HCT116 (cell line): ENCODE measurements at regions not wholly inside any gene's neighbourhood (a gene's known extent, or its start where the extent isn't known, plus 50 kb on each side); places are given as distances from the start of the nearest gene placed in this dataset.

Experiments used
- ATAC-seq: fragments of 200-7000 bp; cut with Tn5 transposase; 2 replicates; pipeline ENCODE4 v1.9.1; 2020; ENCODE audit warnings: mild to moderate bottlenecking, moderate library complexity
- BruUV-seq: library from RNA; stranded (reverse); fragments of 400-500 nt; replicated peaks from 2 replicates; lab custom pipeline; 2021; lab: Mats Ljungman, UMichigan
- CTCF ChIA-PET: fragments of 300-600 bp; sonication (Branson Sonifier 250); formaldehyde crosslinking; loops from one replicate; lab custom pipeline; 2021; ENCODE audit warnings: antibody characterized with exemption; lab: Charles Lee
- POLR2A ChIA-PET: fragments of 300-600, 350-600 bp; sonication (Branson Sonifier 250); formaldehyde crosslinking; loops from one replicate; lab custom pipeline; 2021; ENCODE audit warnings: antibody characterized with exemption; lab: Charles Lee
- RAD21 ChIA-PET, 2 experiments: fragments of 300-600 bp; sonication (Branson Sonifier 250); formaldehyde crosslinking; loops; one replicate each; lab custom pipeline; 2023; ENCODE audit warnings: low total read pairs in 2 of 2; ENCODE audit not compliant: uncharacterized antibody in 2 of 2, unreplicated experiment in 2 of 2, low non-redundant PET in 1 of 2; lab: Charles Lee
- DNase-seq: peaks from one replicate; pipeline ENCODE4 v3.0.0-alpha.2; 2010; ENCODE audit warnings: low read depth, low spot score
- H2AFZ ChIP-seq: fragments of 200-600 bp; shearing (Covaris generic), sonication (generic); 2 replicates; pipeline ENCODE4 v1.6.1; 2017; ENCODE audit warnings: low read depth, mixed run types, mixed read lengths, antibody characterized with exemption, low read length; ENCODE audit not compliant: poor library complexity, severe bottlenecking
- H3K27ac ChIP-seq: 2 replicates; pipeline ENCODE4 v1.5.1; 2012; ENCODE audit warnings: low read depth, low read length
- H3K27me3 ChIP-seq: fragments of 200-600 bp; sonication (generic); 2 replicates; pipeline ENCODE4 v1.6.1; 2016; ENCODE audit warnings: mixed run types, low read length, mixed read lengths; ENCODE audit not compliant: insufficient read depth
- H3K36me3 ChIP-seq, 2 experiments: fragments of 200-500 bp in 1 of 2; fragments of 200-600 bp in 1 of 2; sonication (Bioruptor generic) in 1 of 2; sonication (generic) in 1 of 2; 2 replicates each; pipeline versions ENCODE4 v1.5.1 to v1.6.1; 2014 to 2016; ENCODE audit warnings: low read length in 2 of 2, inconsistent platforms in 1 of 2, mixed read lengths in 1 of 2, mixed run types in 1 of 2; ENCODE audit not compliant: insufficient read depth in 2 of 2, control insufficient read depth in 1 of 2
- H3K4me1 ChIP-seq, 2 experiments: fragments of 200-600 bp in 1 of 2; sonication (generic) in 1 of 2; 2 replicates each; pipeline versions ENCODE4 v1.5.1 to v1.6.1; 2012 to 2017; ENCODE audit warnings: low read length in 2 of 2, inconsistent platforms in 1 of 2, mild to moderate bottlenecking in 1 of 2, mixed read lengths in 1 of 2, mixed run types in 1 of 2, moderate library complexity in 1 of 2; ENCODE audit not compliant: insufficient read depth in 2 of 2, control insufficient read depth in 1 of 2
- H3K4me2 ChIP-seq: fragments of 200-600 bp; sonication (generic); 2 replicates; pipeline ENCODE4 v1.6.1; 2017; ENCODE audit warnings: mixed run types, low read length, mixed read lengths
- H3K4me3 ChIP-seq, 2 experiments: fragments of 200-600 bp in 1 of 2; sonication (generic) in 1 of 2; replicated peaks in 1 of 2; 2 replicates each; pipeline ENCODE4 v1.5.1; 2011 to 2016; ENCODE audit warnings: low read length in 2 of 2, control low read depth in 1 of 2, low read depth in 1 of 2, mild to moderate bottlenecking in 1 of 2, mixed read lengths in 1 of 2, mixed run types in 1 of 2
- H3K79me2 ChIP-seq: fragments of 200-600 bp; sonication (generic); 2 replicates; pipeline ENCODE4 v1.6.1; 2017; ENCODE audit warnings: mild to moderate bottlenecking, mixed run types, low read length, moderate library complexity, mixed read lengths; ENCODE audit not compliant: insufficient read depth
- H3K9ac ChIP-seq: fragments of 200-600 bp; sonication (generic); 2 replicates; pipeline ENCODE4 v1.6.1; 2016; ENCODE audit warnings: low read length, mixed read lengths
- H3K9me2 ChIP-seq: fragments of 200-600 bp; sonication (generic), shearing (Covaris generic); 2 replicates; pipeline ENCODE4 v1.6.1; 2017; ENCODE audit warnings: mixed run types, mild to moderate bottlenecking, moderate library complexity; ENCODE audit not compliant: insufficient read depth
- H3K9me3 ChIP-seq, 2 experiments: fragments of 200-500 bp in 1 of 2; fragments of 200-600 bp in 1 of 2; sonication (Bioruptor generic) in 1 of 2; sonication (generic) in 1 of 2; 2 replicates each; pipeline ENCODE4 v1.6.1; 2014 to 2017; ENCODE audit warnings: low read length in 2 of 2, mixed read lengths in 2 of 2, inconsistent platforms in 1 of 2, low read depth in 1 of 2, mild to moderate bottlenecking in 1 of 2, mixed run types in 1 of 2, moderate library complexity in 1 of 2; ENCODE audit not compliant: control insufficient read depth in 1 of 2, insufficient read depth in 1 of 2
- H4K20me1 ChIP-seq: fragments of 200-600 bp; sonication (generic), shearing (Covaris generic); 2 replicates; pipeline ENCODE4 v1.6.1; 2017; ENCODE audit warnings: mixed run types, mild to moderate bottlenecking, moderate library complexity; ENCODE audit not compliant: insufficient read depth
- CBX3 ChIP-seq: IDR thresholded peaks from 2 replicates; pipeline ENCODE4 v1.6.1; 2012; ENCODE audit warnings: low read depth
- CTCF ChIP-seq, 3 experiments: fragments of 200-600 bp in 1 of 3; sonication (generic) in 1 of 3; IDR thresholded peaks in 2 of 3; conservative IDR thresholded peaks in 1 of 3; 2 replicates each; pipeline ENCODE4 v1.5.1; 2012 to 2017; ENCODE audit warnings: low read depth in 2 of 3, low read length in 2 of 3, antibody characterized with exemption in 1 of 3, borderline replicate concordance in 1 of 3, control low read depth in 1 of 3, mild to moderate bottlenecking in 1 of 3, mixed read lengths in 1 of 3, mixed run types in 1 of 3, moderate library complexity in 1 of 3; ENCODE audit not compliant: insufficient read depth in 1 of 3
- EZH2 ChIP-seq: fragments of 200-600 bp; sonication (generic); IDR thresholded peaks from 2 replicates; pipeline ENCODE4 v1.6.1; 2017; ENCODE audit warnings: antibody characterized with exemption, mixed run types
- JUND ChIP-seq: IDR thresholded peaks from 2 replicates; pipeline ENCODE4 v1.6.1; 2012
- POLR2A ChIP-seq: IDR thresholded peaks from 2 replicates; pipeline ENCODE4 v1.7.0; 2011; ENCODE audit warnings: borderline replicate concordance; ENCODE audit not compliant: insufficient read depth, insufficient read length; ENCODE audit errors: extremely low read depth
- POLR2AphosphoS5 ChIP-seq: IDR thresholded peaks from 2 replicates; pipeline ENCODE4 v1.6.1; 2011; ENCODE audit warnings: mild to moderate bottlenecking, low read depth, low read length, moderate library complexity
- TCF7L2 ChIP-seq: IDR thresholded peaks from 2 replicates; pipeline ENCODE4 v1.7.0; 2011; ENCODE audit warnings: borderline replicate concordance, inconsistent platforms; ENCODE audit not compliant: insufficient read depth, insufficient read length; ENCODE audit errors: extremely low read depth
- YY1 ChIP-seq: IDR thresholded peaks from 2 replicates; pipeline ENCODE4 v1.6.1; 2011; ENCODE audit warnings: low read length, low read depth, moderate library complexity, mild to moderate bottlenecking; ENCODE audit not compliant: insufficient replicate concordance; ENCODE audit errors: extremely low read depth
- intact Hi-C: fragments of 100-400 bp; cut with micrococcal nuclease; formaldehyde crosslinking; loops from 2 replicates; pipeline ENCODE4 v1.10.0; 2022

GRCh38 chr4:22870847-22871449 is 178.2 kb downstream of the GBA3 start:
- no TSS peak for BruUV-seq
- Histone ChIP-seq H3K9ac (no peak overlapping the region), H3K9me2 (no peaks in the 10 kb centered on the region), H4K20me1 (no peaks in the 10 kb centered on the region), H3K27me3 (no peaks in the 10 kb centered on the region), H3K4me1 (no peaks in the 10 kb centered on the region), H3K9me3 (no peaks in the 10 kb centered on the region; a peak in 2 of 4 replicates), H3K79me2 (no peaks in the 10 kb centered on the region), H3K36me3 (no peaks in the 10 kb centered on the region), H2AFZ (no peak overlapping the region), H3K4me3 (no peak overlapping the region), H3K4me2 (no peak overlapping the region), H3K27ac (no peak overlapping the region)
- RAD21 ChIA-PET, result no interaction called here
- intact Hi-C loops, result no loop called here
- TF ChIP-seq JUND (no peak), CBX3 (no peak), YY1 (no peak), TCF7L2 (no peak), POLR2AphosphoS5 (no peak), POLR2A (no peak)
- ATAC-seq, result no peak
- DNase-seq, result no peak
- POLR2A ChIA-PET, result no interaction called here
- CTCF ChIA-PET, result no interaction called here

- POLR2A ChIA-PET, result no interaction called here
- no TSS peak for BruUV-seq
Observed at GRCh38 chr4:22869235-22869634, 176.5 kb downstream of the GBA3 start.

More at GRCh38 chr4:22869235-22869634, 176.5 kb downstream of the GBA3 start:
- Histone ChIP-seq H3K4me2 (no peak overlapping the region), H3K4me3 (no peak overlapping the region), H3K27ac (no peak overlapping the region), H3K9me3 (no peaks in the 10 kb centered on the region; a peak in 1 of 4 replicates), H3K9me2 (no peaks in the 10 kb centered on the region), H3K36me3 (no peaks in the 10 kb centered on the region), H2AFZ (no peak overlapping the region), H3K79me2 (no peaks in the 10 kb centered on the region), H4K20me1 (no peaks in the 10 kb centered on the region), H3K9ac (no peak overlapping the region), H3K4me1 (no peaks in the 10 kb centered on the region), H3K27me3 (no peaks in the 10 kb centered on the region)
- TF ChIP-seq CTCF (IDR thresholded peaks at IDR 0.05 in 2 of 3, conservative IDR thresholded peaks at IDR 0.05 in 1 of 3; ENCODE audit: borderline replicate concordance in 1 of 3, insufficient read depth in 1 of 3, low read depth in 2 of 3, low read length in 2 of 3), result 0 out of 6 replicates have a peak, but pooled peaks of 1 of the 3 experiments have one; percentile 10
- TF ChIP-seq EZH2, result no peak
- DNase-seq, result no peak
- ATAC-seq, result no peak
- RAD21 ChIA-PET, result no interaction called here
- CTCF ChIA-PET, result no interaction called here
- intact Hi-C loops, result no loop called here
